A673 (cell line): ENCODE measurements at regions not wholly inside any gene's neighbourhood (a gene's known extent, or its start where the extent isn't known, plus 50 kb on each side); places are given as distances from the start of the nearest gene placed in this dataset.

Source experiments
- EZH2 ChIP-seq: fragments of 200-600 bp; sonication (generic); IDR thresholded peaks from 2 replicates; pipeline ENCODE4 v1.6.1; 2017; ENCODE audit warnings: borderline replicate concordance, low read depth, mild to moderate bottlenecking, mixed read lengths, antibody characterized with exemption, low read length; ENCODE audit not compliant: poor library complexity, severe bottlenecking
- TF ChIP-seq, protein P1 (sequence below): fragments of 300-800, 200-600 bp; sonication (generic); conservative IDR thresholded peaks from 2 replicates; pipeline ENCODE4 v1.5.1; 2017; ENCODE audit warnings: low read depth, mild to moderate bottlenecking, antibody characterized with exemption, low read length, moderate library complexity, mixed read lengths

DNA sequence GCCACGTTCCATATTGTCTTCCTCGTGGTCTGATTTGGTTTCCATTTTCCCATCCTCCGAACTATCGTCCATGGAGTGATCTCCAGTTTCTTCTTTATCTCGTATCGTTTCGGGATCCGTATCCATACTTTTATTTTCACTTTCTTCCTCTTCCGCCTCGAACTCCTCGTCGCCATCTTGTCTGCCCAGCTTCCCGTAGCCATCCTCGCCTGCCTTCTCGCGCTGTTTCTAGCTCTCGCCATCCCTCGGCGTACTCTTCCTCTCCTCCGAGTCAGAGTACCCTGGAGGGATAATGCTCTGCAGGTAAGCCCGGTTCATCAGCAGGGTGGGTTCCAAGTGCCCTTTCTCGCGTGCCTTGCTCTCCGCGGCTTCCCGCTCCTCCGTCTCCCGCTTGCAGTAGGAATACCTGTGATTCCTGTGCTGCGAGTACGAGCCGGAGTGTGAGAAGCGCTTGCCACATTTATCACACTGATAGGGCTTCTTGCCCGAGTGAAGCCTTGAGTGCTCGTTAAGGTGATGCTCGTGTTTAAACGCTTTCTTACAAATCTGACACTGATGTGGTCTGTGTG is 134.5 kb upstream of the TAPT1 start:
- TF ChIP-seq, protein P1, sequence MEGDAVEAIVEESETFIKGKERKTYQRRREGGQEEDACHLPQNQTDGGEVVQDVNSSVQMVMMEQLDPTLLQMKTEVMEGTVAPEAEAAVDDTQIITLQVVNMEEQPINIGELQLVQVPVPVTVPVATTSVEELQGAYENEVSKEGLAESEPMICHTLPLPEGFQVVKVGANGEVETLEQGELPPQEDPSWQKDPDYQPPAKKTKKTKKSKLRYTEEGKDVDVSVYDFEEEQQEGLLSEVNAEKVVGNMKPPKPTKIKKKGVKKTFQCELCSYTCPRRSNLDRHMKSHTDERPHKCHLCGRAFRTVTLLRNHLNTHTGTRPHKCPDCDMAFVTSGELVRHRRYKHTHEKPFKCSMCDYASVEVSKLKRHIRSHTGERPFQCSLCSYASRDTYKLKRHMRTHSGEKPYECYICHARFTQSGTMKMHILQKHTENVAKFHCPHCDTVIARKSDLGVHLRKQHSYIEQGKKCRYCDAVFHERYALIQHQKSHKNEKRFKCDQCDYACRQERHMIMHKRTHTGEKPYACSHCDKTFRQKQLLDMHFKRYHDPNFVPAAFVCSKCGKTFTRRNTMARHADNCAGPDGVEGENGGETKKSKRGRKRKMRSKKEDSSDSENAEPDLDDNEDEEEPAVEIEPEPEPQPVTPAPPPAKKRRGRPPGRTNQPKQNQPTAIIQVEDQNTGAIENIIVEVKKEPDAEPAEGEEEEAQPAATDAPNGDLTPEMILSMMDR, result no peak
- no peak for TF ChIP-seq EZH2
